Ascending aorta (tissue), 2 donors: ENCODE measurements at regions not wholly inside any gene's neighbourhood (a gene's known extent, or its start where the extent isn't known, plus 50 kb on each side); places are given as distances from the start of the nearest gene placed in this dataset.

Source experiments
- DNase-seq, 2 donors: peaks; one replicate each; pipeline ENCODE4 v3.0.0-alpha.2; 2019; ENCODE audit warnings: low spot score in 2 of 2
- H3K27ac ChIP-seq, 2 donors: fragments of 200-600 bp; sonication (generic); one replicate each; pipeline ENCODE4 v1.5.1; 2016 to 2017; ENCODE audit warnings: mild to moderate bottlenecking in 1 of 2
- H3K27me3 ChIP-seq: fragments of 200-600 bp; sonication (generic); one replicate; pipeline ENCODE4 v1.5.1; 2017
- H3K36me3 ChIP-seq, 2 donors: fragments of 200-600 bp; sonication (generic); one replicate each; pipeline ENCODE4 v1.5.1; 2016
- H3K4me1 ChIP-seq, 2 donors: fragments of 200-600 bp; sonication (generic); one replicate each; pipeline ENCODE4 v1.5.1; 2016 to 2017; ENCODE audit warnings: mild to moderate bottlenecking in 1 of 2
- H3K4me3 ChIP-seq, 2 donors: fragments of 200-600 bp; sonication (generic); one replicate each; pipeline ENCODE4 v1.5.1; 2016 to 2017; ENCODE audit warnings: mild to moderate bottlenecking in 1 of 2
- H3K9me3 ChIP-seq, 2 donors: fragments of 200-600 bp; sonication (generic); one replicate each; pipeline ENCODE4 v1.5.1; 2016
- intact Hi-C: fragments of 100-400 bp; cut with DNase I; formaldehyde crosslinking; loops from one replicate; pipeline ENCODE4 v1.15.1; 2023
- TF ChIP-seq, protein P1 (sequence below), 3 experiments: fragments of 200-600 bp in 2 of 3; fragments of 450-650 bp in 1 of 3; sonication (generic) in 2 of 3; IDR thresholded peaks; one replicate each; pipeline ENCODE4 v1.5.1; 2016 to 2019; ENCODE audit warnings: antibody characterized with exemption in 3 of 3, mild to moderate bottlenecking in 1 of 3, moderate library complexity in 1 of 3

GRCh38 chrX:122055979-122056715, 1008.7 kb downstream of the GLUD2 start:
- Histone ChIP-seq H3K27me3 (no peaks in the 10 kb centered on the region), H3K9me3 (no peaks in the 10 kb centered on the region), H3K4me1 (no peaks in the 10 kb centered on the region), H3K36me3 (no peaks in the 10 kb centered on the region), H3K4me3 (no peak overlapping the region), H3K27ac (no peak overlapping the region)
- DNase-seq: no peak
- intact Hi-C loops: no loop called here
- TF ChIP-seq, protein P1, sequence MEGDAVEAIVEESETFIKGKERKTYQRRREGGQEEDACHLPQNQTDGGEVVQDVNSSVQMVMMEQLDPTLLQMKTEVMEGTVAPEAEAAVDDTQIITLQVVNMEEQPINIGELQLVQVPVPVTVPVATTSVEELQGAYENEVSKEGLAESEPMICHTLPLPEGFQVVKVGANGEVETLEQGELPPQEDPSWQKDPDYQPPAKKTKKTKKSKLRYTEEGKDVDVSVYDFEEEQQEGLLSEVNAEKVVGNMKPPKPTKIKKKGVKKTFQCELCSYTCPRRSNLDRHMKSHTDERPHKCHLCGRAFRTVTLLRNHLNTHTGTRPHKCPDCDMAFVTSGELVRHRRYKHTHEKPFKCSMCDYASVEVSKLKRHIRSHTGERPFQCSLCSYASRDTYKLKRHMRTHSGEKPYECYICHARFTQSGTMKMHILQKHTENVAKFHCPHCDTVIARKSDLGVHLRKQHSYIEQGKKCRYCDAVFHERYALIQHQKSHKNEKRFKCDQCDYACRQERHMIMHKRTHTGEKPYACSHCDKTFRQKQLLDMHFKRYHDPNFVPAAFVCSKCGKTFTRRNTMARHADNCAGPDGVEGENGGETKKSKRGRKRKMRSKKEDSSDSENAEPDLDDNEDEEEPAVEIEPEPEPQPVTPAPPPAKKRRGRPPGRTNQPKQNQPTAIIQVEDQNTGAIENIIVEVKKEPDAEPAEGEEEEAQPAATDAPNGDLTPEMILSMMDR (IDR thresholded peaks at IDR 0.05): no peak

- no peak for DNase-seq
- no peak overlapping the region for H3K27ac ChIP-seq
- no peaks in the 10 kb centered on the region for H3K9me3 ChIP-seq
- H3K4me1 ChIP-seq: no peaks in the 10 kb centered on the region
- no peaks in the 10 kb centered on the region for H3K27me3 ChIP-seq
- intact Hi-C loops: no loop called here
- TF ChIP-seq, protein P1 (IDR thresholded peaks at IDR 0.05): no peak
- H3K4me3 ChIP-seq: no peak overlapping the region
- no peaks in the 10 kb centered on the region for H3K36me3 ChIP-seq
Measured at GRCh38 chrX:122076241-122076640, 1028.8 kb downstream of the GLUD2 start.

DNA sequence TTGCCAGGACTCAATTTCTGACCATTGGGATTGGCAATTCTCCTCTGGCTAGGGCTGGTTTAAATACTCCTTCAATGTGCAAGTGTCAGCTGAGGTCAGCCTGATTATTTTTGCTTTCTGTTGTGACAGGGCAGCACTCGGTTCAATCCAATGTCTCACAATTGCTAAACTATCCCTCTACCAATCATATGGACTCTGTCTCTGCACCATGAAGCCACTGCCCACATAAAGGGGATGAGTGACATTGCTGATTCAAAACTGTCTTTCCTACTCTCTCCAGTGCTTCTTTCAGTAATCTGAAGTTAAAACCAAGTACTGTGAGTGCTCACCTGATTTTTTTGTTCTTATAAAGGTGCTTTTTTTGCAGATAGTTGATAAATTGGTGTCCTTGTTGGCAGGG, 1030.7 kb downstream of the GLUD2 start:
- no peak overlapping the region for H3K4me3 ChIP-seq
- TF ChIP-seq, protein P1 (IDR thresholded peaks at IDR 0.05): no peak
- intact Hi-C loops: no loop called here

DNA sequence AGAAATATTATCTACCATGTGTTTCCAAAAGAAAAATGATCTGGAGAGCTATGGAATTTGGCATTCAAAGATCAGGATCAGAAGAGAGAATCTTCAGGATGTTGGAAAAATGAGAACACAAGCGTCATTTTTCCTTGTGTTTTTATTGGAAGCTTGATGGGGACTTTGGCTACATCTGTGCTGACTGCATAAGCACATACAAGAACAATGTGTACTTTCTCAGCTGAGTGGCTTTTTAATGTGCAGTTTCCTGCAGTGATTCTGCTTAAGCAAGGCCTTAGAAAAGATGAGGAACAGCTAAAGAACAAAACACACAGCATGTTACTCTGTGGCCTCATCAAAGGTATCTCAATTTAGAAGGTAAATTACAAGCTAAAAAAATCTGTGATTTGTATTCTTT, 1039.9 kb downstream of the GLUD2 start:
- H3K27me3 ChIP-seq: no peaks in the 10 kb centered on the region
- H3K4me1 ChIP-seq: no peaks in the 10 kb centered on the region
- no peaks in the 10 kb centered on the region for H3K9me3 ChIP-seq
- H3K27ac ChIP-seq: no peak overlapping the region
- intact Hi-C loops: no loop called here
- H3K36me3 ChIP-seq: no peaks in the 10 kb centered on the region
- no peak overlapping the region for H3K4me3 ChIP-seq
- DNase-seq: no peak
- TF ChIP-seq, protein P1 (IDR thresholded peaks at IDR 0.05): no peak

More for the DNA sequence above, 1030.7 kb downstream of the GLUD2 start:
- no peak for DNase-seq
- no peaks in the 10 kb centered on the region for H3K4me1 ChIP-seq
- no peaks in the 10 kb centered on the region for H3K36me3 ChIP-seq
- H3K9me3 ChIP-seq: no peaks in the 10 kb centered on the region
- H3K27me3 ChIP-seq: no peaks in the 10 kb centered on the region
- no peak overlapping the region for H3K27ac ChIP-seq

DNA sequence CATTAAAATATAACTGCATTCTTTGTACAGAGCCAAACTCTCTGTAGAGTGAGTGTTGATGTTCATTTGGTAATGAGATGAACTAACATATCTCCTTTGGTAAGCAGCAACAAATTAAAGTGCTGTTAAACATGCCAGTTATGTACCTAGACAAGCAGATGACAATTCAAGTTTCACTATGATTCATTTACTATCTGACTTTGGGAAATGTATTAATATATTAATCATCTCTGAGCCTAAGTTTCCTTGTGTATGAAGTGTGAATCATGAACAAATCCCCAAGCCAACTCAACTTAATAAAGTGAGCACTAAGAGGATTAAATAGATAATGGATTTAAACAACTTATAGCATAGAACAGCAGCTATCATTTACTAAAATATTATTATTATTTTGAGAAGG, 1044.2 kb downstream of the GLUD2 start:
- Histone ChIP-seq H3K27ac (no peak overlapping the region), H3K9me3 (no peaks in the 10 kb centered on the region), H3K36me3 (no peaks in the 10 kb centered on the region), H3K4me3 (no peak overlapping the region), H3K4me1 (no peaks in the 10 kb centered on the region), H3K27me3 (no peaks in the 10 kb centered on the region)
- TF ChIP-seq, protein P1 (IDR thresholded peaks at IDR 0.05): no peak
- intact Hi-C loops: no loop called here
- no peak for DNase-seq

- intact Hi-C loops: no loop called here
- Histone ChIP-seq H3K27ac (no peak overlapping the region), H3K4me3 (no peak overlapping the region), H3K4me1 (no peaks in the 10 kb centered on the region), H3K36me3 (no peaks in the 10 kb centered on the region), H3K9me3 (no peaks in the 10 kb centered on the region), H3K27me3 (no peaks in the 10 kb centered on the region)
- TF ChIP-seq, protein P1 (IDR thresholded peaks at IDR 0.05): no peak
- DNase-seq: no peak
Measured at GRCh38 chrX:122092360-122092759, 1045.0 kb downstream of the GLUD2 start.
